ENCODE measurements at regions not wholly inside any gene's neighbourhood (a gene's known extent, or its start where the extent isn't known, plus 50 kb on each side); places are given as distances from the start of the nearest gene placed in this dataset.

GRCh38 chr13:29707876-29708543, 112.5 kb upstream of the SLC7A1 start:
- TF ChIP-seq, protein P1, sequence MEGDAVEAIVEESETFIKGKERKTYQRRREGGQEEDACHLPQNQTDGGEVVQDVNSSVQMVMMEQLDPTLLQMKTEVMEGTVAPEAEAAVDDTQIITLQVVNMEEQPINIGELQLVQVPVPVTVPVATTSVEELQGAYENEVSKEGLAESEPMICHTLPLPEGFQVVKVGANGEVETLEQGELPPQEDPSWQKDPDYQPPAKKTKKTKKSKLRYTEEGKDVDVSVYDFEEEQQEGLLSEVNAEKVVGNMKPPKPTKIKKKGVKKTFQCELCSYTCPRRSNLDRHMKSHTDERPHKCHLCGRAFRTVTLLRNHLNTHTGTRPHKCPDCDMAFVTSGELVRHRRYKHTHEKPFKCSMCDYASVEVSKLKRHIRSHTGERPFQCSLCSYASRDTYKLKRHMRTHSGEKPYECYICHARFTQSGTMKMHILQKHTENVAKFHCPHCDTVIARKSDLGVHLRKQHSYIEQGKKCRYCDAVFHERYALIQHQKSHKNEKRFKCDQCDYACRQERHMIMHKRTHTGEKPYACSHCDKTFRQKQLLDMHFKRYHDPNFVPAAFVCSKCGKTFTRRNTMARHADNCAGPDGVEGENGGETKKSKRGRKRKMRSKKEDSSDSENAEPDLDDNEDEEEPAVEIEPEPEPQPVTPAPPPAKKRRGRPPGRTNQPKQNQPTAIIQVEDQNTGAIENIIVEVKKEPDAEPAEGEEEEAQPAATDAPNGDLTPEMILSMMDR (IDR thresholded peaks at IDR 0.05) = peak in 2 of 3 experiments; percentile 29 to 48
- TF ChIP-seq POLR2A (IDR thresholded peaks at IDR 0.05) = no peak

All from testis (tissue), 2 donors.